Neural crest cell (in vitro differentiated cells): ENCODE measurements at regions not wholly inside any gene's neighbourhood (a gene's known extent, or its start where the extent isn't known, plus 50 kb on each side); places are given as distances from the start of the nearest gene placed in this dataset.

Experiments
- DNase-seq: peaks from one replicate; pipeline ENCODE4 v3.0.0; 2021; ENCODE audit warnings: low read depth, mixed read lengths, low spot score
- H3K27ac Mint-ChIP-seq: one replicate; pipeline ENCODE4 v1.8.0; 2021; ENCODE audit warnings: mild to moderate bottlenecking, mixed read lengths; ENCODE audit not compliant: unreplicated experiment
- H3K27me3 Mint-ChIP-seq: 2 replicates; pipeline ENCODE4 v1.8.0; 2021; ENCODE audit warnings: low read depth, mild to moderate bottlenecking, mixed read lengths
- H3K36me3 Mint-ChIP-seq: 2 replicates; pipeline ENCODE4 v1.8.0; 2021; ENCODE audit warnings: low read depth, mild to moderate bottlenecking, mixed read lengths
- H3K4me1 Mint-ChIP-seq: 2 replicates; pipeline ENCODE4 v1.8.0; 2021; ENCODE audit warnings: mixed read lengths
- H3K4me3 Mint-ChIP-seq: one replicate; pipeline ENCODE4 v1.8.0; 2021; ENCODE audit warnings: mild to moderate bottlenecking, mixed read lengths
- H3K9me3 Mint-ChIP-seq: 2 replicates; pipeline ENCODE4 v1.8.0; 2021; ENCODE audit warnings: mixed read lengths
- TF ChIP-seq, protein P1 (sequence below): fragments of 200-600 bp; sonication (generic); conservative IDR thresholded peaks from 2 replicates; pipeline ENCODE4 v1.5.0; 2021; ENCODE audit warnings: antibody characterized with exemption, mild to moderate bottlenecking

DNA sequence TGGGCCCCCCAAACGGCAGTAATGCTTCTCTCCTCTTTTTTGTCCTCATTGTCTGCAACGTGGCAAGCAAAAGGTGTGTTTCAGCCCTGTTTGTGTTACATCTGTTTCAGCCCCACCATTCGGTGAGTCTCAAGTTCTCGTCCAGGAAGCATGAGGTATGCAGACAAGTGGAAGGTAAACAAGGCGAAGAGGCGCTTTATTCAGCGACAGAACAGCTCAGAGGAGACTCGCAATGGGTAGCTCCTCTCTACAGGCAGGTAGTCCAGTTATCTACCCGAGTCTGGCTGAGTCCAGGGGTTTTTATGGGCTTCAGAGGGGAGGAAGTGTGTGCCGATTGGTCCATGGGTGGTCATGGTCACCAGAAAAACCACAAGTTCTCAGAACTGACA lies 733.4 kb upstream of the CDH7 start:
- H3K9me3 Mint-ChIP-seq: no peaks in the 10 kb centered on the region
- no peaks in the 10 kb centered on the region for H3K27me3 Mint-ChIP-seq
- TF ChIP-seq, protein P1, sequence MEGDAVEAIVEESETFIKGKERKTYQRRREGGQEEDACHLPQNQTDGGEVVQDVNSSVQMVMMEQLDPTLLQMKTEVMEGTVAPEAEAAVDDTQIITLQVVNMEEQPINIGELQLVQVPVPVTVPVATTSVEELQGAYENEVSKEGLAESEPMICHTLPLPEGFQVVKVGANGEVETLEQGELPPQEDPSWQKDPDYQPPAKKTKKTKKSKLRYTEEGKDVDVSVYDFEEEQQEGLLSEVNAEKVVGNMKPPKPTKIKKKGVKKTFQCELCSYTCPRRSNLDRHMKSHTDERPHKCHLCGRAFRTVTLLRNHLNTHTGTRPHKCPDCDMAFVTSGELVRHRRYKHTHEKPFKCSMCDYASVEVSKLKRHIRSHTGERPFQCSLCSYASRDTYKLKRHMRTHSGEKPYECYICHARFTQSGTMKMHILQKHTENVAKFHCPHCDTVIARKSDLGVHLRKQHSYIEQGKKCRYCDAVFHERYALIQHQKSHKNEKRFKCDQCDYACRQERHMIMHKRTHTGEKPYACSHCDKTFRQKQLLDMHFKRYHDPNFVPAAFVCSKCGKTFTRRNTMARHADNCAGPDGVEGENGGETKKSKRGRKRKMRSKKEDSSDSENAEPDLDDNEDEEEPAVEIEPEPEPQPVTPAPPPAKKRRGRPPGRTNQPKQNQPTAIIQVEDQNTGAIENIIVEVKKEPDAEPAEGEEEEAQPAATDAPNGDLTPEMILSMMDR: no peak
- no peaks in the 10 kb centered on the region for H3K36me3 Mint-ChIP-seq
- no peak overlapping the region for H3K4me3 Mint-ChIP-seq
- no peak for DNase-seq
- H3K27ac Mint-ChIP-seq: no peak overlapping the region
- H3K4me1 Mint-ChIP-seq: no peaks in the 10 kb centered on the region

DNA sequence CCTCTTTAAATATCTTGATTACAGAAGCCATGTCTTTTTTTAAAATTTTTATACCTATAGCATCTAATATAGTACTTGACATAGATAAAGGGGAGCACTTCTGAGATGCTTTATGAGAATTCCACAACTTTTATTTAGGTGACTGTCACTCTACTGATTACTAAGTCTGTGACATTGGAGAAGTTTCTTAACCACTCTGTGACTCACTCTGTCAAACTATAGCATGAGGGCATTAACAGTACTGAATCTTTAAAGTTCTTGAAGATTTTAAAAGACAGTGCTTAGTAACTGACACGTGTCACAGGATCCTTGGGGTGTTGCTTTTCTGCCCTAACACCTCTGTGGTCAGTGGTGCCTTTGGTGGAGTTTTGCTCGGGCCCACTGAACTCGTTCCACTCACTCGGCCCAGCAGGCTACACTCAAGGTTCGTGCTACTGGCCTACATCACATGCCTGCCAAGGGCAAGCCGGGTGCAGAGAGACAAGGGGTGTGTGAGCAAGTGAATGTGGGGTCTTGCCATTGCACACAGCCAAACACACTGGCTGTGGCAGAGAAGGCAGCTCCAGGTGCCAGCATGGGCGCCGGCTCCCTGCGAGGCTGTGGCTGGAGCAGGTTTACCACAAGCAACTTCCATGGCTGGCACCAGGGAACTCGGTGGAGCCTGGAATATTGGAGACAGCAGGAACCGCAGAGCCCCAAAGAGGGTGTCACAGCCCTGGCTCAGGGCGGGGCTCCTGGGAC lies 734.0 kb upstream of the CDH7 start:
- H3K27ac Mint-ChIP-seq: no peak overlapping the region
- no peaks in the 10 kb centered on the region for H3K27me3 Mint-ChIP-seq
- no peaks in the 10 kb centered on the region for H3K4me1 Mint-ChIP-seq
- no peak overlapping the region for H3K4me3 Mint-ChIP-seq
- no peaks in the 10 kb centered on the region for H3K36me3 Mint-ChIP-seq
- H3K9me3 Mint-ChIP-seq: no peaks in the 10 kb centered on the region
- TF ChIP-seq, protein P1: no peak
- DNase-seq: no peak

DNA sequence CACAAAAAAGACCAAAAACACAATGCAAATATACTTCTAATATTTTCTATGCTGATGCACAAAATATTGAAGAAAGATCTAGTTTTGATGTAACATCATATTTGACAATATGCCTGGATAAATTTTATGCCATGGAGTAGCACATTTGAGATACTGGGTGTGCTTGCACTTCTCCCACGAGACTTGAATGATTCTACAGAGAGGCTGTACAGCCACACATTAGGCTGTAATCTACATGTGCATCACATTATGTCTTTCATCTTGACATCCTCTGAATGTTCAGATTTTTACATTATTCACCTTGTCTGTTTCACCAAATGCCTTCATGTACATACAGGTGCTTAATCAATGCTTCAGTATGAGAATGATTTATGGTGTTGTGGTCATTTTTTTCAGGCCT lies 756.4 kb upstream of the CDH7 start:
- Mint-ChIP-seq H3K9me3 (no peaks in the 10 kb centered on the region), H3K27ac (no peak overlapping the region), H3K4me3 (no peak overlapping the region), H3K4me1 (peaks cover 7% of the 10 kb centered on the region), H3K27me3 (no peaks in the 10 kb centered on the region), H3K36me3 (no peaks in the 10 kb centered on the region)
- DNase-seq: no peak
- TF ChIP-seq, protein P1: no peak

DNA sequence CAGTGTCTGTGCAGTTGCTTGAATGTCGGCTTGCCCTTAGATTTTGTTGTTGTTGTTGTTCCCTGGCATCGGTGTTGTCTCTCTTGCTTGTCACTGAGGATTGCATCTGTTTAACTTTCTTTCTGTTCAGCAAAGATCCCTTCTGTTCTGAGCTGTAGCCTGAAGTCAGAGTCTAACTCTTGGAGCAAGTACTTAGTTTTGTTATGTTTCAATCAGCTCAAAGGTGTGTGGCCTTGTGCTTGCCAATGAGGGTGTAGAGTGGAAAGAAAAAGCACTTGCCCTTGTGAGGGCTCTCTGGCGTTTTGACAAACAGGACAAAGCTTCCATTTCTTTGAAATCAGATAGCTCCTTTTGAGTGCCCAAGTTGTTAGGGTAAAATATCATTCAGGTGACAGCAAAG lies 757.1 kb upstream of the CDH7 start:
- Mint-ChIP-seq H3K9me3 (no peaks in the 10 kb centered on the region), H3K27me3 (no peaks in the 10 kb centered on the region), H3K4me1 (peaks cover 7% of the 10 kb centered on the region), H3K36me3 (no peaks in the 10 kb centered on the region), H3K27ac (no peak overlapping the region), H3K4me3 (no peak overlapping the region)
- no peak for DNase-seq
- TF ChIP-seq, protein P1: no peak

DNA sequence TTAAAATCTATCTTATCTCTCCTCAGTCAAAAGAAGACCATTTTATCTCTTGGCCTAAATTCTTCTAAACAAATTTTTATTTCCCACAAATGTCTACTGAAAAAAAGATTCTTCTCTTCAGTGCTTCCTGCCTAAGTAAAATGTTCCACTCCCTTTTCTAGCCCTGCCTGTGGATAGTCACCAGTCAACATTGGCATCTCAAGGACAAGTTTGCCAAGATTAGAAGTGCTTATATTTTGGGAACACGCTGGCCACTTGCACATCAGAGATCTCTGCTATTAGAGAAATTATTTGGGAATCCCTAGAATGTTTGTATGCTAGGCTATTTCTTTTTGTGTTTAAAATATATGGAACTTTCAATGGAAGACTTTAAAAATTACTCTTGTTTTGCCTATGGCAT lies 758.2 kb upstream of the CDH7 start:
- no peaks in the 10 kb centered on the region for H3K36me3 Mint-ChIP-seq
- TF ChIP-seq, protein P1: no peak
- no peaks in the 10 kb centered on the region for H3K9me3 Mint-ChIP-seq

More for the DNA sequence above, 758.2 kb upstream of the CDH7 start:
- Mint-ChIP-seq H3K4me1 (peaks cover 10% of the 10 kb centered on the region), H3K27me3 (no peaks in the 10 kb centered on the region), H3K27ac (no peak overlapping the region), H3K4me3 (no peak overlapping the region)
- no peak for DNase-seq
